ENCODE measurements at regions not wholly inside any gene's neighbourhood (a gene's known extent, or its start where the extent isn't known, plus 50 kb on each side); places are given as distances from the start of the nearest gene placed in this dataset.

GRCh38 chr14:76964695-76965094 is 63.8 kb downstream of the IRF2BPL start:
- no peaks in the 10 kb centered on the region; the same call in 2 of the 3 replicates for H3K9me3 Mint-ChIP-seq
- peak overlapping the region; percentile 86 for H3K27ac Mint-ChIP-seq
- no peaks in the 10 kb centered on the region for H3K27me3 ChIP-seq (ENCODE audit: insufficient read depth)
- TF ChIP-seq EZH2phosphoT487 (IDR thresholded peaks at IDR 0.05; ENCODE audit: unreplicated experiment) (no peak), POLR2AphosphoS5 (IDR thresholded peaks at IDR 0.05; ENCODE audit: low read depth) (no peak), ZNF114 (CRISPR knock-in tag; IDR thresholded peaks at IDR 0.05) (no peak), ZNF331 (CRISPR knock-in tag; IDR thresholded peaks at IDR 0.05; ENCODE audit: low read depth) (no peak)
- TF ChIP-seq, protein P1, sequence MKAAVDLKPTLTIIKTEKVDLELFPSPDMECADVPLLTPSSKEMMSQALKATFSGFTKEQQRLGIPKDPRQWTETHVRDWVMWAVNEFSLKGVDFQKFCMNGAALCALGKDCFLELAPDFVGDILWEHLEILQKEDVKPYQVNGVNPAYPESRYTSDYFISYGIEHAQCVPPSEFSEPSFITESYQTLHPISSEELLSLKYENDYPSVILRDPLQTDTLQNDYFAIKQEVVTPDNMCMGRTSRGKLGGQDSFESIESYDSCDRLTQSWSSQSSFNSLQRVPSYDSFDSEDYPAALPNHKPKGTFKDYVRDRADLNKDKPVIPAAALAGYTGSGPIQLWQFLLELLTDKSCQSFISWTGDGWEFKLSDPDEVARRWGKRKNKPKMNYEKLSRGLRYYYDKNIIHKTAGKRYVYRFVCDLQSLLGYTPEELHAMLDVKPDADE (IDR thresholded peaks at IDR 0.05) = no peak
- TF ChIP-seq, protein P2, sequence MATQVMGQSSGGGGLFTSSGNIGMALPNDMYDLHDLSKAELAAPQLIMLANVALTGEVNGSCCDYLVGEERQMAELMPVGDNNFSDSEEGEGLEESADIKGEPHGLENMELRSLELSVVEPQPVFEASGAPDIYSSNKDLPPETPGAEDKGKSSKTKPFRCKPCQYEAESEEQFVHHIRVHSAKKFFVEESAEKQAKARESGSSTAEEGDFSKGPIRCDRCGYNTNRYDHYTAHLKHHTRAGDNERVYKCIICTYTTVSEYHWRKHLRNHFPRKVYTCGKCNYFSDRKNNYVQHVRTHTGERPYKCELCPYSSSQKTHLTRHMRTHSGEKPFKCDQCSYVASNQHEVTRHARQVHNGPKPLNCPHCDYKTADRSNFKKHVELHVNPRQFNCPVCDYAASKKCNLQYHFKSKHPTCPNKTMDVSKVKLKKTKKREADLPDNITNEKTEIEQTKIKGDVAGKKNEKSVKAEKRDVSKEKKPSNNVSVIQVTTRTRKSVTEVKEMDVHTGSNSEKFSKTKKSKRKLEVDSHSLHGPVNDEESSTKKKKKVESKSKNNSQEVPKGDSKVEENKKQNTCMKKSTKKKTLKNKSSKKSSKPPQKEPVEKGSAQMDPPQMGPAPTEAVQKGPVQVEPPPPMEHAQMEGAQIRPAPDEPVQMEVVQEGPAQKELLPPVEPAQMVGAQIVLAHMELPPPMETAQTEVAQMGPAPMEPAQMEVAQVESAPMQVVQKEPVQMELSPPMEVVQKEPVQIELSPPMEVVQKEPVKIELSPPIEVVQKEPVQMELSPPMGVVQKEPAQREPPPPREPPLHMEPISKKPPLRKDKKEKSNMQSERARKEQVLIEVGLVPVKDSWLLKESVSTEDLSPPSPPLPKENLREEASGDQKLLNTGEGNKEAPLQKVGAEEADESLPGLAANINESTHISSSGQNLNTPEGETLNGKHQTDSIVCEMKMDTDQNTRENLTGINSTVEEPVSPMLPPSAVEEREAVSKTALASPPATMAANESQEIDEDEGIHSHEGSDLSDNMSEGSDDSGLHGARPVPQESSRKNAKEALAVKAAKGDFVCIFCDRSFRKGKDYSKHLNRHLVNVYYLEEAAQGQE (IDR thresholded peaks at IDR 0.05; ENCODE audit: unreplicated experiment) = no peak
- H3K27ac ChIP-seq (ENCODE audit: low read depth) = no peak overlapping the region
- no peaks in the 10 kb centered on the region for H3K36me3 ChIP-seq (ENCODE audit: insufficient read depth)
- H3K27me3 Mint-ChIP-seq (ENCODE audit: insufficient read depth, low read depth, poor library complexity) = peaks cover 29% of the 10 kb centered on the region
- H3K4me3 Mint-ChIP-seq = no peak overlapping the region
- H3K9me2 ChIP-seq (ENCODE audit: insufficient read depth) = no peaks in the 10 kb centered on the region
- H3K4me1 Mint-ChIP-seq = peaks cover 73% of the 10 kb centered on the region
- H3K4me2 ChIP-seq = peak overlapping the region; percentile 43; the same call in 1 of the 2 replicates
- H3K36me3 Mint-ChIP-seq (ENCODE audit: low read depth) = peaks cover 3% of the 10 kb centered on the region; the same call in 1 of the 3 replicates
- no peak overlapping the region for H3K4me3 ChIP-seq
- no peaks in the 10 kb centered on the region for H3K79me2 ChIP-seq (replicated peaks; ENCODE audit: insufficient read depth)
- ATAC-seq (no peak), DNase-seq (ENCODE audit: low spot score) (no peak)
- H2AFZ ChIP-seq = no peak overlapping the region; the same call in 1 of the 2 replicates
- H4K20me1 ChIP-seq (replicated peaks; ENCODE audit: insufficient read depth) = no peaks in the 10 kb centered on the region
- H3F3A ChIP-seq (replicated peaks; ENCODE audit: low read depth) = peaks cover 44% of the 10 kb centered on the region
- peaks cover 53% of the 10 kb centered on the region for H3K4me1 ChIP-seq (ENCODE audit: insufficient read depth)

GRCh38 chr14:76963372-76963771 is 65.1 kb downstream of the IRF2BPL start:
- no peak for DNase-seq (ENCODE audit: low spot score)
- no peaks in the 10 kb centered on the region for H3K79me2 ChIP-seq (replicated peaks; ENCODE audit: insufficient read depth)
- Mint-ChIP-seq H3K4me1 (peaks cover 76% of the 10 kb centered on the region), H3K9me3 (no peaks in the 10 kb centered on the region; the same call in 2 of the 3 replicates), H3K4me3 (no peak overlapping the region), H3K36me3 (ENCODE audit: low read depth) (peaks cover 3% of the 10 kb centered on the region; the same call in 1 of the 3 replicates), H3K27me3 (ENCODE audit: insufficient read depth, low read depth, poor library complexity) (peaks cover 26% of the 10 kb centered on the region), H3K27ac (peak overlapping the region; percentile 99)
- peaks cover 54% of the 10 kb centered on the region for H3K4me1 ChIP-seq (ENCODE audit: insufficient read depth)
- peaks cover 47% of the 10 kb centered on the region for H3F3A ChIP-seq (replicated peaks; ENCODE audit: low read depth)
- H3K27ac ChIP-seq (ENCODE audit: low read depth) = 0 out of 2 replicates have a peak overlapping the region, but pooled peaks have one; percentile 97
- H3K27me3 ChIP-seq (ENCODE audit: insufficient read depth) = no peaks in the 10 kb centered on the region
- no peaks in the 10 kb centered on the region for H3K36me3 ChIP-seq (ENCODE audit: insufficient read depth)
- H3K4me2 ChIP-seq = no peak overlapping the region; the same call in 1 of the 2 replicates
- ATAC-seq = no peak
- no peak overlapping the region for H3K4me3 ChIP-seq
- no peaks in the 10 kb centered on the region for H4K20me1 ChIP-seq (replicated peaks; ENCODE audit: insufficient read depth)
- H3K9me2 ChIP-seq (ENCODE audit: insufficient read depth) = no peaks in the 10 kb centered on the region
- H2AFZ ChIP-seq = no peak overlapping the region
- TF ChIP-seq ZNF331 (CRISPR knock-in tag; IDR thresholded peaks at IDR 0.05; ENCODE audit: low read depth) (no peak), ZNF462 (CRISPR knock-in tag; IDR thresholded peaks at IDR 0.05) (no peak), JUNB (IDR thresholded peaks at IDR 0.05; ENCODE audit: unreplicated experiment) (no peak), EZH2phosphoT487 (IDR thresholded peaks at IDR 0.05; ENCODE audit: unreplicated experiment) (no peak)
- TF ChIP-seq, protein P1 (IDR thresholded peaks at IDR 0.05) = no peak
